Eye (tissue), 1 donor: ENCODE measurements at regions not wholly inside any gene's neighbourhood (a gene's known extent, or its start where the extent isn't known, plus 50 kb on each side); places are given as distances from the start of the nearest gene placed in this dataset.
"Not testable (repeated sequence)": the region's sequence is repeated elsewhere in the genome, so short reads cannot be mapped to it uniquely, and the experiment has no call there.

Experiments used
- DNase-seq: peaks from one replicate; pipeline ENCODE4 v3.0.0-alpha.2; 2015

DNA sequence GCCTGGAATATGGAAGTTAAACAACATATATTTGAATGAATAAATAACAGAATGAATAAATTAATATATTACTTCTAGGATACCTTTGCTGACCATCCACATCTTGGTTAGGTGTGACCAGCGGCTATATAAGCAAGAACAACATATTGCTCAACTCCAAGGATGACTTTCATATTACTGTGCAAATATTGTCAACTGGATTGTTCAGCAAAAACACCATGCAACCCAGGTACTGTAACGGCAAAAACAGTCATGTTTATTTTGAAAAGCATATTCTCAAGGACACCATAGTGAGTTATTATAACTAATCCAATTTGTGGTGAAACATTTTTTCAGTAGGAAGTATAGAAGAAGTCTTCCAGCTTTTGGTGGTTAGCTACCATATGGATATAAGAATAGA, 907.9 kb downstream of the IGSF11 start:
- DNase-seq, result no peak

DNA sequence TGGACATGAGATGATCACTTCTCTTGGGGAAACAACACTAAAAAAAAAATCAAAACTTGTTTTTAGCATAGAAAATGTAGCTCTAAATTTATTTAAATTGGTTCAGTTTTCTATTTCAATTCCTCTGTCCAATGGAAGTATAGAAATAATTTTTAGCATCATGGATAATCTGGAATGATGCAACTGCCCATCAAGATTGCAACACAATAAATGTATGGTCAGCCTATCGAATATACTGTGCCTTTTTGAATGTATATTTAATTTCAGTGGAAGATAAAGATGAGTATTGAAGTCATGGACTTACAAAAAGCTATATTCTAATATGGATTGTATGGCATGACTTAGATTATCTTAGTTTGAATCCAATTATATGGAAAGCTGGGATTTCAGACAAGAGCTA, 906.7 kb downstream of the IGSF11 start:
- DNase-seq, result no peak

DNA sequence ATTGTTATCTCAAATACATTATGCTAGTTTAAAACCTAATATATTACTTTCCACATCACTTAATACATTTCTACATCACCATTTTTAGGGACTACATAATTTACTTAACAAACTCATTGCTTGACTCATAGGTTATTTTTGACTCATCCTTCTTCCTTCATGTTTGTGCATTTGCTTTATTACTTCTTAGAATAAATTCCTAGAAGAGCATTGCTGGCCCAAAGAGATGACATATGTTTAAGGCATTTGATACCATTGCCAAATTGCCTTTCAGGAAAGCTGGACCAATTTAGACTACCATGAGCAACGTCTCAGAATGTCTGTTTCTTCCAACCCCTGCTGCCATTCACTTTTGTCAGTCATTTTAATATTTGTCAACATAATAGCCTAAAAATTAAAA, 905.8 kb downstream of the IGSF11 start:
- no peak for DNase-seq

- no peak for DNase-seq
Measured at GRCh38 chr3:118137778-118138177, 896.9 kb downstream of the IGSF11 start.

- DNase-seq, result no peak
Measured at GRCh38 chr3:118144919-118145318, 889.7 kb downstream of the IGSF11 start.

DNA sequence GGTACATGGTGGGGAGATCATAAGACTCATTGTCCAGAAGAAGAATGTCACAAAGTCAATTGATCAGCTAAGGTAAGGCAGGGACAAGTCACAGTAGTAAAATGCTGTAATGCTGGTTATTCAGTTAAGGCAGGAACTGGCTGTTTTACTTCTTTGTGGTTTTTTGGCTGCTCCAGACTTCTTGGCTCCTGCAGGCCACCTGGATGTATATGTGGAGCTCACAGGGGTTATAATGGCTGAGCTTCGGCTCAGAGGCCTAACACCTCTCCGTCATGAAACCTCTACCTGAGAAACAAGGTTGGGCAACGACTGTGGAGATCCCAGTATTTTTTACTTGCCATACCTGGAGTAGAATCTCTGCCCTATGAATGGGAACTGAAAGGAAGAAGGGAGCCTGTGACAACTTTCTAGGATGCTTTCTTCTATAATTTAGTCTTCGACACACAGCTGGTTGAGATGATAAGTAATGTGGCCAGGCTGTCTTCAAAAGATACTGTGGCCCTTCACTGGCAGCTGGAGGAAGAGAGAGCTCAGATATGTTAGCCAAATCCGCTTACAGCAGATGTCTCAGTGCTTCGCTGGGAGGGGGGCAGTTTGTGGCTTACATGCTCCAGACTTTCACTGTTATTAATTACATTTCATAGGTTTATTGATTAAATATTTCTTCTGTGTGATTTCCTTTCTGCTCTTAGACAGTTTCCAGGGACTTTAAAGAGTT, 887.8 kb downstream of the IGSF11 start:
- no peak for DNase-seq

DNA sequence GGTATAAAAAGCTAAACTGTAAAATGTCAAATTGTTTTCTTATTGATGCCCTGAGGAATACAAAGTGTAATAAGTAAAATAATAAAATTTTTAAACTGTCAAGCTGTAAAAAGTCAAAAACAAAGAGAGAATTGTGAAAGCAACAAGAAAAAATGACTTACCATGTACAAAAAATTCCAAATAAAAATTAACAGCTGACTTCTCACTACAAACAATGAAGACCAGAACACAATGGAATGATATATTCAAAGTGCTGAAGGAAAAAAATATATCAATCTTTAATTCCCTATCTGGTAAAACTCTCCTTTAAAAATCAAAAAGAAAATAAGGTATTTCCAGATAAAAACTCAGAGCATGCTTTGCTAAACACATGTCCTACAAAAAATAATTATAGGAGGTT, 883.5 kb downstream of the IGSF11 start:
- DNase-seq, result no peak

- DNase-seq, result not testable (repeated sequence)
Measured at GRCh38 chr3:118162627-118163588, 871.7 kb downstream of the IGSF11 start.

GRCh38 chr3:118165413-118165812, 869.2 kb downstream of the IGSF11 start:
- DNase-seq, result no peak

- no peak for DNase-seq
Measured at GRCh38 chr3:118167571-118167970, 867.1 kb downstream of the IGSF11 start.

- no peak for DNase-seq
Measured at GRCh38 chr3:118168175-118168574, 866.5 kb downstream of the IGSF11 start.

- no peak for DNase-seq
Measured at GRCh38 chr3:118171236-118171852, 863.3 kb downstream of the IGSF11 start.

DNA sequence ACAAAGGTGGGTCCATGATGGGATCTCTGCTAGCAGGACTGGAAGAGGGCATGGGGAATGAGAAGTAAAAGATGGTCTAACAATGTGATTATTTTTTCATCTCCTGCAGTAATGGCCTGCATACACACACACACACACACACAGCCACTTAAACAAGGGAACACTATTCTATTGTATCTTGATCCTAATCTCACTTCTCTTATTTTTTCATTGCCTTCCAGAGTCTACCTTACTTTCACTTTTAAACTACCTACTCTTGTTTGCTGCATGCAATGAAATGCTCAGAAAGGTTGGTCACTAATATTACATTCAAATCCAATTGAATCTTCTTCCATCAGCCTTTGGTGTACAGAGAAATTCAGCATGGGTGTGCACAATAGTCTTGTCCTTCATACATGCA, 853.8 kb downstream of the IGSF11 start:
- no peak for DNase-seq

- DNase-seq, result no peak
Measured at GRCh38 chr3:118181274-118181673, 853.4 kb downstream of the IGSF11 start.

- no peak for DNase-seq
Measured at GRCh38 chr3:118186051-118186450, 848.6 kb downstream of the IGSF11 start.

GRCh38 chr3:118187221-118187620, 847.4 kb downstream of the IGSF11 start:
- DNase-seq, result no peak

DNA sequence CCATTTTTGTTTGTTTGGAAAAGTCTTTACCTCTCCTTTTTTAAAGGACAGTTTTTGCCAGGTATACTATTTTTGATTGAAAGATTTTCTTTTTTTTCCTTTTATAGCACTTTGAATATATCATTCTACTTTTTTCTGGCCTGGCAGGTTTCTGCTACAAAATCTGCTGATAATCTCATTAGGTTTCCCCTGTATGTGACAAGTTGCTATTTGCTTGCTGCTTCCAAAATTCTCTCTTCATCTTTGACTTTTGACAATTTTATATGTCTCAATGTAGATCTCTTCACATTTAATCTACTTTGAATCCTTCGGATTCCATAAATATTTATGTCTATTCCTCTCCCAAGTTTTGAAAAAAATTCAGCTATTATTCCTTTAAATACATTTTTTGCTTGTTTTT, 838.5 kb downstream of the IGSF11 start:
- no peak for DNase-seq

- no peak for DNase-seq
Measured at GRCh38 chr3:118199044-118199443, 835.6 kb downstream of the IGSF11 start.

DNA sequence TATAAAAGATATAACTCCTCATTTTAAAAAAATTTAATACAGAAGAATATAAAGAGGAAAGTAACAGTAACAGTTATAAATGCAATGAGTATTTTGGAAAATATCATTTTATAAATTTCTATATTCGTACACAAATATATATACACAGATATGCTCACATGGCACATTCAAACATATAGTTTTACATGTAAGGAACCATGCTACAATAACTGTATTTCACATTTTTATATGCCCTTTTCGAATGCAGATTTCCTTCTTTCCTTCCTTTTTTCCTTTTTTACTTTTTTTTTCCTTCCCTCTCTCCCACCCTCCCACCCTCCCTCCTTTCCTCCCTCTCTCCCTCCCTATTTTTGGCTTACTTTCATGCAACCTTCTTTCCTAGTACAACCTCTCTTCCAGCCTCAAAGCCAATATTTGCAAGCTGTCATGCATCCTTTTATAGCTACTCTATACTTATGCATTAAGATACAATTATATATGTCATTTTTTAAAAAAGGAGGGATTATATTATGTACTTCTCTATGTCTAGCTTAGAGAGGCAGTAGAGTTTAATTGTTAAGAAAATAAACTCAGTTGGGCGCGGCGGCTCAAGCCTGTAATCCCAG, 830.5 kb downstream of the IGSF11 start:
- no peak for DNase-seq

DNA sequence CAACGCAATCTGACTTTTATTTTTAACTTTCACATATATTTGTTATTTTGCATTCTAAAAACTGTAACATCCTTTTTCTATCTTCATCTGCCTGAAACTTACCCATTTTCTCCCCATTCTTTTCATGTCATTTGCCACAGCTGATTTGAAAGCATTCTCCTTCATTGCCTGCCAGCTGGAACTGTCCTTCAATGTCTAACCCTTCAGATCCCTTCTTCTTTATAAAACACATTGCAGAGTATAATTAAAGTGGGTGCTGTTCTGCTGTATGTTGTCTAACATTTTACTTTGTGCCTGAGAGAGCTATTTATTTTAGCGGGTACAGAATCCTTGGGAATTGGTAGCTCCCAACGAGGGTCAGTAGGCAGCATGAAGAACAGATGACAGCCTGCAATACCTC, 827.4 kb downstream of the IGSF11 start:
- no peak for DNase-seq

DNA sequence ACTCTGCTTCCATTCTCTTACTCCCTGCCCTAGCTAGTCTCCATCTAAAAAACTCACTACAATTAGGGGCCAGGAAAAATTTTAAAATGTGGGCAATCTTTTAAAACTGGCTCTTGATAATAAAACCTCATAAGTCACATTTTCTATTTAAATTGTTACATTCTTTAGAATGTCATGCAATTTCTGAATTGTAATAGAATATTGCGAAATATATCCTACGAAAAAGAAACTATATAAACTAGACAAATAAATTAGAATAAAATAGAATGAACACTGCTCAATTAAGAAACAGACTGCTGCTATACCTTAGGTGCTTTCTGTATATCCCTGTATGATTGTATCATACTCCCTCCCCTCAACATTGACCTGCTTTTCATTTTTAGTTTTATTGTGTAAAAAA, 826.0 kb downstream of the IGSF11 start:
- no peak for DNase-seq

DNA sequence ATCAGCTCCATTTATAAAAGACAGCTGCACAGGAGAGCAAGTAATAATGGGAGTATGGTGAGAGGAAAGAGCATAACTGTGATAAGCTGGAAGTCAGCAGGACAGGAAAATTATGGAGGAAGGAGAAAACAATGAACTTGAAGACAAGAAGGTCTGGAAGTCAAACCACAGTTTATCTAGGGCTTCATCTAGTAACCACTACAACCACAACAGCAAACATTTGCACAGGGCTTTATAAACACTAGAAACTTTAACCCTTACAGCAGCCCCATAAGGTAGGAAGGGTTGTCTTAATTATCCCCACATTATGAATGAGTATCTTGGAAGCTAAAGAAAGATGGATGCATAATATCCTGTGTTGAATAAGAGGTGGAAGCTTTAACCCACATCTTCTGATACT, 820.8 kb downstream of the IGSF11 start:
- no peak for DNase-seq

- DNase-seq, result peak; percentile 79
Measured at GRCh38 chr3:118226206-118226605, 808.4 kb downstream of the IGSF11 start.
